Esophagus squamous epithelium (tissue), 5 donors: ENCODE measurements at regions not wholly inside any gene's neighbourhood (a gene's known extent, or its start where the extent isn't known, plus 50 kb on each side); places are given as distances from the start of the nearest gene placed in this dataset.

Experiments
- DNase-seq: peaks from one replicate; lab custom pipeline; 2025; lab: John Stamatoyannopoulos, UW
- H3K27ac ChIP-seq, 4 donors: fragments of 200-600 bp; sonication (generic); one replicate each; pipeline ENCODE4 v1.5.1; 2016 to 2019; ENCODE audit warnings: mild to moderate bottlenecking in 1 of 4
- H3K27me3 ChIP-seq, 4 donors: fragments of 200-600 bp; sonication (generic); 1 replicate in 3 of 4; 2 replicates in 1 of 4; pipeline versions ENCODE4 v1.5.1 to v1.6.0; 2017 to 2021; ENCODE audit warnings: antibody characterized with exemption in 1 of 4
- H3K36me3 ChIP-seq, 3 donors: fragments of 200-600 bp; sonication (generic); one replicate each; pipeline ENCODE4 v1.5.1; 2016 to 2019
- H3K4me1 ChIP-seq, 3 donors: fragments of 200-600 bp; sonication (generic); one replicate each; pipeline ENCODE4 v1.5.1; 2017 to 2019
- H3K4me3 ChIP-seq, 4 donors: fragments of 200-600 bp; sonication (generic); 1 replicate in 3 of 4; 2 replicates in 1 of 4; pipeline ENCODE4 v1.5.1; 2016 to 2019; ENCODE audit warnings: mild to moderate bottlenecking in 2 of 4, moderate library complexity in 1 of 4
- H3K9me3 ChIP-seq, 3 donors: fragments of 200-600 bp; sonication (generic); one replicate each; pipeline ENCODE4 v1.5.1; 2016 to 2019
- POLR2A ChIP-seq, 4 donors: fragments of 450-650 bp; IDR thresholded peaks; one replicate each; pipeline ENCODE4 v1.6.1; 2017; ENCODE audit warnings: antibody characterized with exemption in 4 of 4, mild to moderate bottlenecking in 4 of 4, moderate library complexity in 3 of 4
- WGBS, 2 donors: methylation state at CpG; one replicate each; pipeline ENCODE4 v1.1.5; 2018; 5-methylcytosine and 5-hydroxymethylcytosine counted together
- intact Hi-C: fragments of 100-400 bp; cut with DNase I; formaldehyde crosslinking; loops from one replicate; pipeline ENCODE4 v1.15.0; 2022
- small RNA-seq, 4 donors: library from RNA; depleted of rRNA; stranded (forward); fragments of <200 nt; gene quantifications; one replicate each; pipeline ENCODE3, GENCODE V24; 2016
- TF ChIP-seq, protein P1 (sequence below), 6 experiments: fragments of 450-650 bp in 4 of 6; fragments of 200-600 bp in 2 of 6; sonication (generic) in 2 of 6; IDR thresholded peaks; one replicate each; pipeline ENCODE4 v1.5.1; 2016 to 2019; ENCODE audit warnings: antibody characterized with exemption in 6 of 6, mild to moderate bottlenecking in 4 of 6, moderate library complexity in 4 of 6
- donor health status: DM: yes; HTN: yes; CAD: no.

DNA sequence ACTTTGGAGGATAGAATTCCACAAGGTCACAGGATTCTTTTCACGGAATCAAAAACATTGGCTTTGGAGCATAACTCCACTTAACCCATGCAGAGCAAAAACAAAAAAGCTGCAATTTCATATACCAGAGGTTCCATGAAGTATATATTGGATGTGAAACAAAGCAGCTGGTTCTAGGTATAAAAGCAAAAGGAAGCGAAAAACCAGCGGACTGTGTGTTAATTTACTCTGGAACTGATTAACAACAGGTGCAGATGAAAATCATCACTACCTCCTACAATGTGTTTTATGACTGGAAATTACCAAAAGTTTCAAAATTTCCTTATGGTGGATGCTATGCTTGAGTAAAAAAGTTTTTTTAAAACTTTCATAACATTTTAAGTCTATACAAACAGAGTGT, 54.4 kb upstream of the LINC00305 start:
- Histone ChIP-seq H3K27me3 (no peaks in the 10 kb centered on the region), H3K4me3 (no peak overlapping the region), H3K4me1 (no peaks in the 10 kb centered on the region), H3K36me3 (no peaks in the 10 kb centered on the region), H3K27ac (no peak overlapping the region), H3K9me3 (no peaks in the 10 kb centered on the region)
- WGBS, 2 donors, result 43 to 51% methylated on average over 3 of the region's 3 CpGs
- intact Hi-C loops, result no loop called here
- no peak for DNase-seq
- TF ChIP-seq POLR2A (IDR thresholded peaks at IDR 0.05), result no peak
- TF ChIP-seq, protein P1, sequence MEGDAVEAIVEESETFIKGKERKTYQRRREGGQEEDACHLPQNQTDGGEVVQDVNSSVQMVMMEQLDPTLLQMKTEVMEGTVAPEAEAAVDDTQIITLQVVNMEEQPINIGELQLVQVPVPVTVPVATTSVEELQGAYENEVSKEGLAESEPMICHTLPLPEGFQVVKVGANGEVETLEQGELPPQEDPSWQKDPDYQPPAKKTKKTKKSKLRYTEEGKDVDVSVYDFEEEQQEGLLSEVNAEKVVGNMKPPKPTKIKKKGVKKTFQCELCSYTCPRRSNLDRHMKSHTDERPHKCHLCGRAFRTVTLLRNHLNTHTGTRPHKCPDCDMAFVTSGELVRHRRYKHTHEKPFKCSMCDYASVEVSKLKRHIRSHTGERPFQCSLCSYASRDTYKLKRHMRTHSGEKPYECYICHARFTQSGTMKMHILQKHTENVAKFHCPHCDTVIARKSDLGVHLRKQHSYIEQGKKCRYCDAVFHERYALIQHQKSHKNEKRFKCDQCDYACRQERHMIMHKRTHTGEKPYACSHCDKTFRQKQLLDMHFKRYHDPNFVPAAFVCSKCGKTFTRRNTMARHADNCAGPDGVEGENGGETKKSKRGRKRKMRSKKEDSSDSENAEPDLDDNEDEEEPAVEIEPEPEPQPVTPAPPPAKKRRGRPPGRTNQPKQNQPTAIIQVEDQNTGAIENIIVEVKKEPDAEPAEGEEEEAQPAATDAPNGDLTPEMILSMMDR (IDR thresholded peaks at IDR 0.05), result no peak

DNA sequence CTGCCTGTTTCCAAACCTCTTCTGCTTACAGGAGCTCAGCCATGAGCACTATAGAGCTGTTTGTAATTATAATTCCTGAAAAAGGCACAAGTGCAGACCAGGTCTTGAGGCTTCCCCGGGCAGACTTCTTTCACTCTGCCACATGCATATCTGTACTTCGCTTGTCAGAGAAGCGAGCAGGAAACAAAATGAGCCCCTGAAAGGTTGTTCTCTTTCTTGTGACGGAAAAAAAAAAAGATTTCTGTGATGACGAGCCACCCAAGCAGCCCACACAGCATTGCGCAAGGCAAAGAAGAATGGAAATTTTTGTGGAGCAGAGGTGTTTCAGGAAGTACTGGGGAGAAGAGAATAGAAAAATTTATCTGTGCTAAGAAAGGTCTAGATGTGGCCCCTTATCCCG, 54.0 kb upstream of the LINC00305 start:
- 35 to 49% methylated on average over 6 to 7 of the region's 7 CpGs for WGBS, 2 donors
- Histone ChIP-seq H3K4me3 (no peak overlapping the region), H3K4me1 (no peaks in the 10 kb centered on the region), H3K36me3 (no peaks in the 10 kb centered on the region), H3K27ac (no peak overlapping the region), H3K9me3 (no peaks in the 10 kb centered on the region), H3K27me3 (no peaks in the 10 kb centered on the region)
- TF ChIP-seq, protein P1 (IDR thresholded peaks at IDR 0.05), result no peak
- no peak for TF ChIP-seq POLR2A (IDR thresholded peaks at IDR 0.05)
- no peak for DNase-seq
- intact Hi-C loops, result no loop called here

DNA sequence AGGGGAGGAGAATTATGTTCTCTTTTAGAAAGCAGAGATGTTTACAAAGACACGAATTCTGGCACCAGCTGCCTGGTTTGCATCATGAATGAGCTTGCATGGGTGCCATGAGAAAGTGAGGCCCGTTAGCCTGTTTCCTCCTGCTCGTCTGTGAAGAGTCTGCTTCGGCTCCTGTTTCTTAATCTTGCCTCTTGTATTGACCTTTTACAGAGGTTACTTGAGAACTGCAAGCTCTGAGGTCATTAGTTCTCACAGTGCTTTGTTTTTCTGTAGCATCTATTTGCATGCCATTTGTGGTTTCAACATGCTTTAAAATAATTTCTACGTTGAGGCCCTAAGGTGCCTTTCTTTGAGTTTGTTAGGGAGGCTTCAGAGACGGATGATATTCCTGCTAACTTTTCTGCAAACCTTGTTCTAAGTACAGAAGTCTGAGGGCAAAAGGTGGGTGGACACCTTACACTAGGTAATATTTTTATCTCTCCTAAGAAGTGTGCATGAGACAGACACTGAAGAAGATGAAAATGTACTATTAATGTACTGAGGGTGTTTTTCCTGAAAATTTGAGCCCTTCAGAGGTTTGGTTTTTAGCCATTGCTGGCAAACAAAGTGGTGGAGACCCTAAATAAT, 53.4 kb upstream of the LINC00305 start:
- H3K27ac ChIP-seq, result no peak overlapping the region
- H3K4me3 ChIP-seq, result no peak overlapping the region
- H3K4me1 ChIP-seq, result no peaks in the 10 kb centered on the region
- no peak for DNase-seq
- H3K36me3 ChIP-seq, result no peaks in the 10 kb centered on the region
- TF ChIP-seq, protein P1 (IDR thresholded peaks at IDR 0.05), result no peak
- no peak for TF ChIP-seq POLR2A (IDR thresholded peaks at IDR 0.05)
- H3K27me3 ChIP-seq, result no peaks in the 10 kb centered on the region
- intact Hi-C loops, result no loop called here
- no peaks in the 10 kb centered on the region for H3K9me3 ChIP-seq
- 43 to 48% methylated on average over 6 of the region's 6 CpGs for WGBS, 2 donors

DNA sequence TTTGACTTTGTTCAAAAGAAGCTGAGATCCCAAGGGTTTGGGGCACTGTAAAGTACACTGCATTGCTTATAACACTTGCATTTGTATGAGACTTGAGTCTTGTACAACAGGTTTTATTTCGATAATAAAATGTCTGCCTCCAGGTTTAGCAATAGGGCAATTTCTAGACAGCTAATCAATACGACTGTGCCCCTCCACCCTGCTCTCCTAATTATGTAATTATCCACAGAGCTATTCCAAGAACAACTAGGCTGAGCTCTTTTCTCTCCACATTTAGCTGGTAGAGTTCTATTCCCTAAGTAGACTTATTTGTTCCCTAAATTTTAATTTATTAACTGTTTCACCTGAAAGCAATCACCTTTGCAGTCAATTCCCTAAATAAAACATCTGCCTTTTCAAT, 52.9 kb upstream of the LINC00305 start:
- WGBS, 2 donors, result 52 to 62% methylated on average over 2 of the region's 2 CpGs
- Histone ChIP-seq H3K27me3 (no peaks in the 10 kb centered on the region), H3K4me3 (no peak overlapping the region), H3K9me3 (no peaks in the 10 kb centered on the region), H3K27ac (no peak overlapping the region), H3K36me3 (no peaks in the 10 kb centered on the region), H3K4me1 (no peaks in the 10 kb centered on the region)
- DNase-seq, result no peak
- TF ChIP-seq, protein P1 (IDR thresholded peaks at IDR 0.05), result no peak
- TF ChIP-seq POLR2A (IDR thresholded peaks at IDR 0.05), result no peak
- intact Hi-C loops, result no loop called here

DNA sequence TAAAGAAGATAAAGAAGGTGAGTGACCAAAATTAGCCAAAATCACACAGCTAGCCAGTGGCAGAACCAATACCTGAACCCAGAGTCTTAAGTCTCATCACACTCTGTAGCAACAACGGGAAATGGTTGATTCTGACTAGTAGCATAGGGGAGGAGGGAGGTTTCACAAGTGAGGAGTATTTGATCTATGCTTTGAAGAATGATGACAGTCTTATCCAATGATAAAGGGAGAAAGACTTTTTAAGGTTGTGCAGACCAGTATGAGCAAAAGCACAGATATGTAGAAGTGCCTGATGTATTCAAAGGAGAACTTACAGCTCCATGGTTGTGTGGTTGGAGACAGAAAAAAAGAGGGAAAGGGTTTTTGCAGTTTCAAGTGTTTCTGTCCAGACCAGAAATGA, 50.7 kb upstream of the LINC00305 start:
- Histone ChIP-seq H3K27me3 (no peaks in the 10 kb centered on the region), H3K4me1 (no peaks in the 10 kb centered on the region), H3K36me3 (no peaks in the 10 kb centered on the region), H3K9me3 (no peaks in the 10 kb centered on the region), H3K4me3 (no peak overlapping the region), H3K27ac (no peak overlapping the region)
- DNase-seq, result no peak
- intact Hi-C loops, result no loop called here
- WGBS, 2 donors, result 81 to 83% methylated on average over 1 of the region's 1 CpG
- TF ChIP-seq, protein P1 (IDR thresholded peaks at IDR 0.05), result no peak
- no peak for TF ChIP-seq POLR2A (IDR thresholded peaks at IDR 0.05)

Small RNAs in the stretch of these regions (small RNA-seq; reads per million reads assigned to genes)
- 0 reads per million in 4 donors for gene AC027506.1
